ENCODE measurements at regions not wholly inside any gene's neighbourhood (a gene's known extent, or its start where the extent isn't known, plus 50 kb on each side); places are given as distances from the start of the nearest gene placed in this dataset.

- no peaks in the 10 kb centered on the region for H3K36me3 ChIP-seq (ENCODE audit: control insufficient read depth, insufficient read depth, low read length)
- TF ChIP-seq CTCF (IDR thresholded peaks at IDR 0.05) = no peak
- H3K4me1 ChIP-seq = no peaks in the 10 kb centered on the region
- no peak overlapping the region for H3K9ac ChIP-seq
- H3K4me3 ChIP-seq (ENCODE audit: low read depth, low read length) = no peak overlapping the region
- H3K27ac ChIP-seq = no peak overlapping the region
- H3K27me3 ChIP-seq (ENCODE audit: control insufficient read depth, insufficient read depth, low read length) = no peaks in the 10 kb centered on the region
- H3K9me3 ChIP-seq (ENCODE audit: control insufficient read depth, low read length) = no peaks in the 10 kb centered on the region
- no peak overlapping the region for H2AFZ ChIP-seq
- H3K79me2 ChIP-seq = no peaks in the 10 kb centered on the region
- no peak overlapping the region for H3K4me2 ChIP-seq (ENCODE audit: low read length)
These were observed 1175.3 kb upstream of the LRRN3 start for GRCh38 chr7:109915670-109916069.

- Histone ChIP-seq H3K27me3 (ENCODE audit: control insufficient read depth, insufficient read depth, low read length) (no peaks in the 10 kb centered on the region), H3K79me2 (no peaks in the 10 kb centered on the region), H3K4me1 (no peaks in the 10 kb centered on the region), H3K36me3 (ENCODE audit: control insufficient read depth, insufficient read depth, low read length) (no peaks in the 10 kb centered on the region), H2AFZ (no peak overlapping the region), H3K9me3 (ENCODE audit: control insufficient read depth, low read length) (no peaks in the 10 kb centered on the region), H3K4me3 (ENCODE audit: low read depth, low read length) (no peak overlapping the region), H3K4me2 (ENCODE audit: low read length) (no peak overlapping the region), H3K27ac (no peak overlapping the region), H3K9ac (no peak overlapping the region)
- TF ChIP-seq CTCF (IDR thresholded peaks at IDR 0.05) = no peak
These were observed 1164.2 kb upstream of the LRRN3 start for GRCh38 chr7:109926738-109927137.

- Histone ChIP-seq H3K9ac (no peak overlapping the region), H3K79me2 (no peaks in the 10 kb centered on the region), H3K27me3 (ENCODE audit: control insufficient read depth, insufficient read depth, low read length) (no peaks in the 10 kb centered on the region), H2AFZ (no peak overlapping the region), H3K9me3 (ENCODE audit: control insufficient read depth, low read length) (no peaks in the 10 kb centered on the region), H3K4me2 (ENCODE audit: low read length) (no peak overlapping the region), H3K27ac (no peak overlapping the region), H3K4me3 (ENCODE audit: low read depth, low read length) (no peak overlapping the region), H3K4me1 (no peaks in the 10 kb centered on the region), H3K36me3 (ENCODE audit: control insufficient read depth, insufficient read depth, low read length) (no peaks in the 10 kb centered on the region)
- TF ChIP-seq CTCF (IDR thresholded peaks at IDR 0.05) = no peak
These were observed 1160.9 kb upstream of the LRRN3 start for GRCh38 chr7:109930049-109930448.

- no peaks in the 10 kb centered on the region for H3K27me3 ChIP-seq (ENCODE audit: control insufficient read depth, insufficient read depth, low read length)
- H2AFZ ChIP-seq = no peak overlapping the region
- H3K4me2 ChIP-seq (ENCODE audit: low read length) = no peak overlapping the region
- no peak overlapping the region for H3K27ac ChIP-seq
- no peak for TF ChIP-seq CTCF (IDR thresholded peaks at IDR 0.05)
- H3K36me3 ChIP-seq (ENCODE audit: control insufficient read depth, insufficient read depth, low read length) = no peaks in the 10 kb centered on the region
- no peak overlapping the region for H3K9ac ChIP-seq
- no peak overlapping the region for H3K4me3 ChIP-seq (ENCODE audit: low read depth, low read length)
- H3K79me2 ChIP-seq = no peaks in the 10 kb centered on the region
- H3K4me1 ChIP-seq = no peaks in the 10 kb centered on the region
- H3K9me3 ChIP-seq (ENCODE audit: control insufficient read depth, low read length) = peaks cover 2% of the 10 kb centered on the region
These were observed 1151.7 kb upstream of the LRRN3 start for GRCh38 chr7:109939207-109939606.

GRCh38 chr7:109945820-109946518, 1145.0 kb upstream of the LRRN3 start:
- H2AFZ ChIP-seq = no peak overlapping the region
- H3K4me1 ChIP-seq = no peaks in the 10 kb centered on the region
- no peak for TF ChIP-seq CTCF (IDR thresholded peaks at IDR 0.05)
- H3K36me3 ChIP-seq (ENCODE audit: control insufficient read depth, insufficient read depth, low read length) = no peaks in the 10 kb centered on the region
- no peak overlapping the region for H3K27ac ChIP-seq
- no peaks in the 10 kb centered on the region for H3K79me2 ChIP-seq
- H3K4me3 ChIP-seq (ENCODE audit: low read depth, low read length) = no peak overlapping the region
- H3K9me3 ChIP-seq (ENCODE audit: control insufficient read depth, low read length) = no peaks in the 10 kb centered on the region
- H3K9ac ChIP-seq = no peak overlapping the region
- H3K4me2 ChIP-seq (ENCODE audit: low read length) = no peak overlapping the region
- H3K27me3 ChIP-seq (ENCODE audit: control insufficient read depth, insufficient read depth, low read length) = no peaks in the 10 kb centered on the region
